Tibial artery (tissue), 4 donors: ENCODE measurements at regions not wholly inside any gene's neighbourhood (a gene's known extent, or its start where the extent isn't known, plus 50 kb on each side); places are given as distances from the start of the nearest gene placed in this dataset.
A peak's percentile ranks its signal among the peaks of the same experiment; 100 is the strongest.

Source experiments
- DNase-seq, 2 donors: peaks; one replicate each; pipeline ENCODE4 v3.0.0-alpha.2; 2019
- H3K27ac ChIP-seq, 2 donors: fragments of 200-600 bp; sonication (generic) in 1 of 2; 1 replicate in 1 of 2; 2 replicates in 1 of 2; pipeline ENCODE4 v1.5.1; 2018 to 2019; ENCODE audit warnings: mild to moderate bottlenecking in 1 of 2
- H3K27me3 ChIP-seq, 2 donors: fragments of 200-600 bp; sonication (generic) in 1 of 2; one replicate each; pipeline versions ENCODE4 v1.5.1 to v1.6.0; 2016 to 2019
- H3K36me3 ChIP-seq, 3 donors: fragments of 200-600 bp; sonication (generic) in 2 of 3; one replicate each; pipeline ENCODE4 v1.5.1; 2016 to 2019; ENCODE audit warnings: mild to moderate bottlenecking in 2 of 3
- H3K4me1 ChIP-seq, 4 donors: fragments of 200-600 bp; sonication (generic) in 2 of 4; 1 replicate in 3 of 4; 2 replicates in 1 of 4; pipeline ENCODE4 v1.5.1; 2016 to 2019
- H3K4me3 ChIP-seq, 2 donors: fragments of 200-600 bp; sonication (generic) in 1 of 2; 1 replicate in 1 of 2; 2 replicates in 1 of 2; pipeline ENCODE4 v1.5.1; 2018 to 2019; ENCODE audit warnings: mild to moderate bottlenecking in 2 of 2
- H3K9me3 ChIP-seq, 3 donors: fragments of 200-600 bp; sonication (generic) in 1 of 3; one replicate each; pipeline ENCODE4 v1.5.1; 2016 to 2019
- intact Hi-C: fragments of 100-400 bp; cut with DNase I; formaldehyde crosslinking; loops from one replicate; pipeline ENCODE4 v1.15.0; 2023; ENCODE audit warnings: low total_unique reads
- TF ChIP-seq, protein P1 (sequence below), 2 experiments: fragments of 200-600 bp in 1 of 2; fragments of 450-650 bp in 1 of 2; IDR thresholded peaks; one replicate each; pipeline ENCODE4 v1.5.1; 2017 to 2019; ENCODE audit warnings: antibody characterized with exemption in 2 of 2, mild to moderate bottlenecking in 1 of 2, moderate library complexity in 1 of 2

DNA sequence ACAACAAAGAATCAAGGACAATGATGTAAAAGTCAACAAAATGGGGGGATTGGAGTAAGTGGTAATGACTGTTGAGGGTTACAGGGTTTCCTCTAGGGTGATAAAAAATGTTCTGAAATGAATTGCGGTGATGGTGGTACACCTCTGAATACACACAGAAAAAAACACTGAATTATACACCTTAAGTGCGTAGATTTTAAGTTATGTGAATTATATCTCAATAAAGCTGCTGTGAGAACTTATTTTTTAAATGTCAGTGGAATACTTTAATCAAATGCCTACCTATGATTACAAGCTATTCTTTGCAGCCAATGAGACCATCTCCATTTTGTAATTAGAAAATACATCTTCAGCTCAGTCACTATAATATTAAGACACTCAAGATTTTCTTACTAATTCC, 53.5 kb downstream of the ZNF608 start:
- intact Hi-C loops = no loop called here
- peaks cover 0 to 22% (median 14%) of the 10 kb centered on the region in 4 donors for H3K4me1 ChIP-seq

DNA sequence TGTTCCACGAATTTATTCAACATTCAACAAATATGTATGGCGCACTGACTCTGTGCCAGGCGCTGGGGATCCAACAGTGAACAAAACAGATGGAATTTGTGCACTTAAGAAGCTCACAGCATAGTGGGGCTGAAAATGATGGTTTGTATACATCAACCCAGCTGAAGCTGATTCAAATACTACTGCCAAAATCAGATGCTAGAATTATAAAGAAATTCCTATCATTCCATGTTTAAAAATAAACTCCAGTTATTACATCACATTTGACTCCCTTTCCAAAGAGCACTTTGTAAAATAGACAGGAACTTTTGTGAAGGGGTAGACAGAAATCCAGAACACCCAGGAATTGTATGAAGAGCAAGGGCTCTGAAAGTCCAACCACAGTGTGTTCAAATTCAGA, 54.1 kb downstream of the ZNF608 start:
- H3K36me3 ChIP-seq = no peaks in the 10 kb centered on the region
- no peaks in the 10 kb centered on the region for H3K27me3 ChIP-seq
- TF ChIP-seq, protein P1, sequence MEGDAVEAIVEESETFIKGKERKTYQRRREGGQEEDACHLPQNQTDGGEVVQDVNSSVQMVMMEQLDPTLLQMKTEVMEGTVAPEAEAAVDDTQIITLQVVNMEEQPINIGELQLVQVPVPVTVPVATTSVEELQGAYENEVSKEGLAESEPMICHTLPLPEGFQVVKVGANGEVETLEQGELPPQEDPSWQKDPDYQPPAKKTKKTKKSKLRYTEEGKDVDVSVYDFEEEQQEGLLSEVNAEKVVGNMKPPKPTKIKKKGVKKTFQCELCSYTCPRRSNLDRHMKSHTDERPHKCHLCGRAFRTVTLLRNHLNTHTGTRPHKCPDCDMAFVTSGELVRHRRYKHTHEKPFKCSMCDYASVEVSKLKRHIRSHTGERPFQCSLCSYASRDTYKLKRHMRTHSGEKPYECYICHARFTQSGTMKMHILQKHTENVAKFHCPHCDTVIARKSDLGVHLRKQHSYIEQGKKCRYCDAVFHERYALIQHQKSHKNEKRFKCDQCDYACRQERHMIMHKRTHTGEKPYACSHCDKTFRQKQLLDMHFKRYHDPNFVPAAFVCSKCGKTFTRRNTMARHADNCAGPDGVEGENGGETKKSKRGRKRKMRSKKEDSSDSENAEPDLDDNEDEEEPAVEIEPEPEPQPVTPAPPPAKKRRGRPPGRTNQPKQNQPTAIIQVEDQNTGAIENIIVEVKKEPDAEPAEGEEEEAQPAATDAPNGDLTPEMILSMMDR (IDR thresholded peaks at IDR 0.05) = no peak
- H3K4me3 ChIP-seq = no peak overlapping the region
- intact Hi-C loops = no loop called here
- H3K27ac ChIP-seq = peak overlapping the region in 1 of 2 donors; percentile 11
- H3K4me1 ChIP-seq = peaks cover 0 to 16% (median 11%) of the 10 kb centered on the region in 4 donors
- H3K9me3 ChIP-seq = no peaks in the 10 kb centered on the region
- no peak for DNase-seq

More for the DNA sequence above, 53.5 kb downstream of the ZNF608 start:
- Histone ChIP-seq H3K9me3 (no peaks in the 10 kb centered on the region), H3K27ac (peak overlapping the region in 1 of 2 donors; percentile 11), H3K4me3 (no peak overlapping the region), H3K36me3 (no peaks in the 10 kb centered on the region), H3K27me3 (no peaks in the 10 kb centered on the region)
- TF ChIP-seq, protein P1 (IDR thresholded peaks at IDR 0.05) = no peak
- no peak for DNase-seq

DNA sequence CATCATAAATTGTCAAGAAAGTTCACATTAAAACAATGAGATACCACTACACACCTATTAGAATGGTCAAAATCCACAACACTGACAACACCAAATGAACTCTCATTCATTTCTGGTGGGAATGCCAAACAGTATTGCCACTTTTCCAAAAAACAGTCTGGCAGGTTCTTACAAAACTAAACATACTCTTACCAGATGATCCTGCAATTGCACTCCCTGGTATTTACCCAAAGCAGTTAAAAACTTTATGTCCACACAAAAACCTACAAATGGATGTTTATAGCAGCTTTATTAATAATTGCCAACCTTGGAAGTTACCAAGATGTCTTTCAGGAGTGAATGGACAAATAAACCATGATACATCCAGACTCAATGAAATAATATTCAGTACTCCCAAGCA, 56.8 kb downstream of the ZNF608 start:
- H3K4me1 ChIP-seq = peaks cover 0 to 18% (median 10%) of the 10 kb centered on the region in 4 donors
- no peak overlapping the region for H3K27ac ChIP-seq
- H3K36me3 ChIP-seq = no peaks in the 10 kb centered on the region
- H3K27me3 ChIP-seq = no peaks in the 10 kb centered on the region
- no peaks in the 10 kb centered on the region for H3K9me3 ChIP-seq
- TF ChIP-seq, protein P1 (IDR thresholded peaks at IDR 0.05) = no peak
- intact Hi-C loops = no loop called here
- no peak for DNase-seq
- no peak overlapping the region for H3K4me3 ChIP-seq

DNA sequence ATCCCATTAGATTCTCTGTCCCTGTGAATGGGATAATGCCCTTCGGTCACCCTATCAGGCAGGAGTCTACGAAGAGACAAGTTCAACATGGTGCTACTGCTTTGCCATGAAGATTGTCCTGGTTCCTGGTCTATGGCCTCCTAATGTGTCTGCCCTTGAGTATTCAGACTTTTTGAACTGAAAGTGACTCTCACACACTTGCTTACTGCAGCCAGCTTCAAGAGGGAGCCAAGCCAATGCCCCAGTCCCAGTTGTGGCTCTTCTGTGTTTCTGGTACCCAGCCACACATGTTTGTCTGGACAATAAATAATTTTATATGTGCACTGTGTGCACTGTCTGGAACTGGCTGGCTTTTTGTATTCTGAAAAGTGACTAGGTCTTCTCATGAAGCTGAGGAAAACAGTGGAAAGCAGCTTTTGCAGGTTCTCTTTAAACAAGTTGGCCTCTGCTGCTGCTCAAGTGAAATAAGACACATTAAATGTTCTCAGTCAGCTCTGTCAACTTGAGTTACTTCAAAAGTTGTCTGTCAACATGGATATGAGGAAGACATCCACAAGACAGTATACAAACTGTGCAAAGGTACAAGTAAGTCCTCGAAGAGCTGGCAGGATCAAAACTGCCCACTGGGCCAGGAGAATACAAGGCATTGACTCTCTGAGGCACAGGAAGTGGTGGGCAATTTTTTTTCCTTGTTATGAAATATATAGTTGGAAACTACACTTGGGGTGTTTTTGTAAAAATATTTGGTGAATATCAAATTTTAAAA, 60.0 kb downstream of the ZNF608 start:
- Histone ChIP-seq H3K27ac (no peak overlapping the region), H3K4me1 (peaks cover 0 to 6% (median 0%) of the 10 kb centered on the region in 4 donors), H3K36me3 (no peaks in the 10 kb centered on the region), H3K27me3 (no peaks in the 10 kb centered on the region), H3K9me3 (no peaks in the 10 kb centered on the region), H3K4me3 (no peak overlapping the region)
- intact Hi-C loops = no loop called here
- TF ChIP-seq, protein P1 (IDR thresholded peaks at IDR 0.05) = no peak
- DNase-seq = no peak

DNA sequence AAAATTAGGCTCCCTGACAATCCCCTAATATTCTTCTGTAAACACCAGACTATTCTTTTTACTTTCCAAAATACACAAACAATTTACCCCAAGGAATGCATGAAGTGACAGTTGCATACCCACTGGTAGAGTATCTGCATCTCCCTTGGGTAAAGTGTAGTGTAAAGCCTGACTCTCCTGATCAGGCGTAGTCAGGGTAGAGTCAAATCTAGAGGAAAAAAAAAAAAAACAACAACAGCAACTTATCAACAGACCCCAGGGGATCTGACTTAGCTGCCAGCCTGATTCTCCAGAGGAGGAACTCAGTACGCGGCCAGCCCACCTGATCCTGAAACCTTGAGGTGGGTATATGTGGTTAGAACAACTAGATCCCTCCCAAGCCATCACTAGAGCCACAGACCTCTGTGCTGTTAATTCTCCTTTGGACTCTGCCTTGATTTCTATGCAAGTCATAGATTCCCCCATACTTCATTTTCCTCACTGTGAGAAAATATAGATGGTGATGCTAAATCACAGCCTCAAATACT, 61.0 kb downstream of the ZNF608 start:
- DNase-seq = no peak
- no peak overlapping the region for H3K27ac ChIP-seq
- TF ChIP-seq, protein P1 (IDR thresholded peaks at IDR 0.05) = no peak
- H3K4me3 ChIP-seq = no peak overlapping the region
- H3K36me3 ChIP-seq = no peaks in the 10 kb centered on the region
- H3K4me1 ChIP-seq = peaks cover 0 to 6% (median 0%) of the 10 kb centered on the region in 4 donors
- H3K27me3 ChIP-seq = no peaks in the 10 kb centered on the region
- no peaks in the 10 kb centered on the region for H3K9me3 ChIP-seq
- intact Hi-C loops = no loop called here
